ENCODE measurements at regions not wholly inside any gene's neighbourhood (a gene's known extent, or its start where the extent isn't known, plus 50 kb on each side); places are given as distances from the start of the nearest gene placed in this dataset.
"Not testable (repeated sequence)": the region's sequence is repeated elsewhere in the genome, so short reads cannot be mapped to it uniquely, and the experiment has no call there.

- ATAC-seq (ENCODE audit: low read depth); DNase-seq (ENCODE audit: low spot score); H3K36me3 ChIP-seq (ENCODE audit: low read depth); H3K4me1 ChIP-seq (ENCODE audit: insufficient read depth, poor library complexity, severe bottlenecking); H3K9me3 ChIP-seq (ENCODE audit: severe bottlenecking); H3K27me3 ChIP-seq (ENCODE audit: insufficient read depth, poor library complexity, severe bottlenecking); H3K4me3 ChIP-seq (ENCODE audit: severe bottlenecking); H3K27ac ChIP-seq (ENCODE audit: poor library complexity, severe bottlenecking): not testable (repeated sequence)
Observed at GRCh38 chr9:67112148-67112547, 119.8 kb upstream of the SPATA31A3 start.

GRCh38 chr9:67111733-67112132 lies 119.4 kb upstream of the SPATA31A3 start:
- ATAC-seq (ENCODE audit: low read depth); H3K36me3 ChIP-seq (ENCODE audit: low read depth): not testable (repeated sequence)

GRCh38 chr9:67109859-67110258 lies 117.5 kb upstream of the SPATA31A3 start:
- H3K27ac ChIP-seq (ENCODE audit: poor library complexity, severe bottlenecking); DNase-seq (ENCODE audit: low spot score); H3K9me3 ChIP-seq (ENCODE audit: severe bottlenecking); H3K36me3 ChIP-seq (ENCODE audit: low read depth); H3K27me3 ChIP-seq (ENCODE audit: insufficient read depth, poor library complexity, severe bottlenecking); H3K4me1 ChIP-seq (ENCODE audit: insufficient read depth, poor library complexity, severe bottlenecking); H3K4me3 ChIP-seq (ENCODE audit: severe bottlenecking); ATAC-seq (ENCODE audit: low read depth): not testable (repeated sequence)

More at GRCh38 chr9:67111733-67112132, 119.4 kb upstream of the SPATA31A3 start:
- not testable (repeated sequence) for DNase-seq (ENCODE audit: low spot score); H3K27ac ChIP-seq (ENCODE audit: poor library complexity, severe bottlenecking); H3K4me3 ChIP-seq (ENCODE audit: severe bottlenecking); H3K4me1 ChIP-seq (ENCODE audit: insufficient read depth, poor library complexity, severe bottlenecking); H3K27me3 ChIP-seq (ENCODE audit: insufficient read depth, poor library complexity, severe bottlenecking); H3K9me3 ChIP-seq (ENCODE audit: severe bottlenecking)

- not testable (repeated sequence) for H3K4me1 ChIP-seq (ENCODE audit: insufficient read depth, poor library complexity, severe bottlenecking); ATAC-seq (ENCODE audit: low read depth); H3K36me3 ChIP-seq (ENCODE audit: low read depth); H3K27me3 ChIP-seq (ENCODE audit: insufficient read depth, poor library complexity, severe bottlenecking); H3K9me3 ChIP-seq (ENCODE audit: severe bottlenecking); H3K4me3 ChIP-seq (ENCODE audit: severe bottlenecking); H3K27ac ChIP-seq (ENCODE audit: poor library complexity, severe bottlenecking); DNase-seq (ENCODE audit: low spot score)
Observed at GRCh38 chr9:67106659-67107058, 114.3 kb upstream of the SPATA31A3 start.

GRCh38 chr9:67102506-67103276 lies 110.3 kb upstream of the SPATA31A3 start:
- not testable (repeated sequence) for H3K4me3 ChIP-seq (ENCODE audit: severe bottlenecking); H3K27ac ChIP-seq (ENCODE audit: poor library complexity, severe bottlenecking); H3K36me3 ChIP-seq (ENCODE audit: low read depth); DNase-seq (ENCODE audit: low spot score); H3K4me1 ChIP-seq (ENCODE audit: insufficient read depth, poor library complexity, severe bottlenecking); H3K27me3 ChIP-seq (ENCODE audit: insufficient read depth, poor library complexity, severe bottlenecking); ATAC-seq (ENCODE audit: low read depth); H3K9me3 ChIP-seq (ENCODE audit: severe bottlenecking)

GRCh38 chr9:67091104-67091503 lies 98.8 kb upstream of the SPATA31A3 start:
- ATAC-seq (ENCODE audit: low read depth); H3K4me1 ChIP-seq (ENCODE audit: insufficient read depth, poor library complexity, severe bottlenecking); DNase-seq (ENCODE audit: low spot score); H3K27ac ChIP-seq (ENCODE audit: poor library complexity, severe bottlenecking); H3K36me3 ChIP-seq (ENCODE audit: low read depth); H3K4me3 ChIP-seq (ENCODE audit: severe bottlenecking); H3K9me3 ChIP-seq (ENCODE audit: severe bottlenecking); H3K27me3 ChIP-seq (ENCODE audit: insufficient read depth, poor library complexity, severe bottlenecking): not testable (repeated sequence)

- not testable (repeated sequence) for DNase-seq (ENCODE audit: low spot score); H3K27ac ChIP-seq (ENCODE audit: poor library complexity, severe bottlenecking); H3K27me3 ChIP-seq (ENCODE audit: insufficient read depth, poor library complexity, severe bottlenecking); H3K4me3 ChIP-seq (ENCODE audit: severe bottlenecking); H3K9me3 ChIP-seq (ENCODE audit: severe bottlenecking); H3K36me3 ChIP-seq (ENCODE audit: low read depth); H3K4me1 ChIP-seq (ENCODE audit: insufficient read depth, poor library complexity, severe bottlenecking)
- peak; percentile 61 for ATAC-seq (ENCODE audit: low read depth)
Observed at GRCh38 chr9:67086862-67087261, 94.5 kb upstream of the SPATA31A3 start.

GRCh38 chr9:67066140-67066539 lies 73.8 kb upstream of the SPATA31A3 start:
- not testable (repeated sequence) for H3K27me3 ChIP-seq (ENCODE audit: insufficient read depth, poor library complexity, severe bottlenecking); H3K27ac ChIP-seq (ENCODE audit: poor library complexity, severe bottlenecking); ATAC-seq (ENCODE audit: low read depth); H3K36me3 ChIP-seq (ENCODE audit: low read depth); H3K4me1 ChIP-seq (ENCODE audit: insufficient read depth, poor library complexity, severe bottlenecking); H3K4me3 ChIP-seq (ENCODE audit: severe bottlenecking); DNase-seq (ENCODE audit: low spot score); H3K9me3 ChIP-seq (ENCODE audit: severe bottlenecking)

- H3K27me3 ChIP-seq (ENCODE audit: insufficient read depth, poor library complexity, severe bottlenecking); H3K27ac ChIP-seq (ENCODE audit: poor library complexity, severe bottlenecking); H3K4me1 ChIP-seq (ENCODE audit: insufficient read depth, poor library complexity, severe bottlenecking); H3K36me3 ChIP-seq (ENCODE audit: low read depth); H3K9me3 ChIP-seq (ENCODE audit: severe bottlenecking): not testable (repeated sequence)
- DNase-seq (ENCODE audit: low spot score) = peak; percentile 42
- peak overlapping the region; percentile 37 for H3K4me3 ChIP-seq (ENCODE audit: severe bottlenecking)
- ATAC-seq (ENCODE audit: low read depth) = peak; percentile 87
Observed at GRCh38 chr9:67058898-67059715, 66.8 kb upstream of the SPATA31A3 start.

Data from RWPE2 (cell line).